H9 (cell line): ENCODE measurements at regions not wholly inside any gene's neighbourhood (a gene's known extent, or its start where the extent isn't known, plus 50 kb on each side); places are given as distances from the start of the nearest gene placed in this dataset.

ENCODE experiments used
- DNase-seq: peaks from one replicate; pipeline ENCODE4 v3.0.0-alpha.2; 2017
- H2AFZ ChIP-seq: one replicate; pipeline ENCODE4 v1.6.1; 2013; ENCODE audit warnings: mild to moderate bottlenecking, low read length, control low read depth, moderate library complexity
- H2AK5ac ChIP-seq: 2 replicates; pipeline ENCODE4 v1.6.1; 2013; ENCODE audit warnings: low read length, control low read depth, mixed read lengths; ENCODE audit not compliant: insufficient read length
- H2BK120ac ChIP-seq: one replicate; pipeline ENCODE4 v1.6.1; 2013; ENCODE audit warnings: low read depth, mild to moderate bottlenecking, low read length, control low read depth, inconsistent platforms; ENCODE audit not compliant: poor library complexity, severe bottlenecking
- H2BK12ac ChIP-seq: 2 replicates; pipeline ENCODE4 v1.6.1; 2013; ENCODE audit warnings: low read length, control low read depth, mixed read lengths, low read depth; ENCODE audit not compliant: insufficient read length
- H2BK15ac ChIP-seq: 2 replicates; pipeline ENCODE4 v1.6.1; 2013; ENCODE audit warnings: low read depth, low read length, control low read depth
- H2BK20ac ChIP-seq: one replicate; pipeline ENCODE4 v1.6.1; 2013; ENCODE audit warnings: low read depth, mild to moderate bottlenecking, low read length, control low read depth, inconsistent platforms; ENCODE audit not compliant: poor library complexity, severe bottlenecking
- H2BK5ac ChIP-seq: 2 replicates; pipeline ENCODE4 v1.6.1; 2013; ENCODE audit warnings: low read length, control low read depth, mixed read lengths; ENCODE audit not compliant: insufficient read length
- H3K14ac ChIP-seq: 2 replicates; pipeline ENCODE4 v1.6.1; 2013; ENCODE audit warnings: low read length, control low read depth; ENCODE audit not compliant: insufficient read depth
- H3K18ac ChIP-seq: 2 replicates; pipeline ENCODE4 v1.6.1; 2013; ENCODE audit warnings: low read depth, mild to moderate bottlenecking, mixed read lengths, low read length, control low read depth; ENCODE audit not compliant: insufficient read length
- H3K23ac ChIP-seq: 2 replicates; pipeline ENCODE4 v1.6.1; 2013; ENCODE audit warnings: low read length, control low read depth, mixed read lengths, low read depth; ENCODE audit not compliant: insufficient read length
- H3K23me2 ChIP-seq: 2 replicates; pipeline ENCODE4 v1.6.1; 2013; ENCODE audit warnings: low read depth, mild to moderate bottlenecking, mixed read lengths, low read length, control low read depth; ENCODE audit not compliant: insufficient read length, poor library complexity, severe bottlenecking
- H3K27ac ChIP-seq: 2 replicates; pipeline ENCODE4 v1.5.1; 2013; ENCODE audit warnings: low read length, control low read depth, mixed read lengths, low read depth; ENCODE audit not compliant: insufficient read length
- H3K27me3 ChIP-seq: 2 replicates; pipeline ENCODE4 v1.6.1; 2013; ENCODE audit warnings: low read length, control low read depth, inconsistent platforms; ENCODE audit not compliant: insufficient read depth
- H3K4ac ChIP-seq: 2 replicates; pipeline ENCODE4 v1.6.1; 2013; ENCODE audit warnings: low read depth, mild to moderate bottlenecking, control low read depth, inconsistent platforms, low read length, moderate library complexity
- H3K4me1 ChIP-seq: 2 replicates; pipeline ENCODE4 v1.6.1; 2013; ENCODE audit warnings: low read length, control low read depth, inconsistent platforms; ENCODE audit not compliant: insufficient read depth
- H3K4me2 ChIP-seq: 2 replicates; pipeline ENCODE4 v1.6.1; 2013; ENCODE audit warnings: low read length, control low read depth, mixed read lengths; ENCODE audit not compliant: insufficient read length, insufficient read depth
- H3K56ac ChIP-seq: 2 replicates; pipeline ENCODE4 v1.6.1; 2013; ENCODE audit warnings: low read depth, mild to moderate bottlenecking, mixed read lengths, low read length, control low read depth; ENCODE audit not compliant: insufficient read length
- H3K79me1 ChIP-seq: 2 replicates; pipeline ENCODE4 v1.6.1; 2013; ENCODE audit warnings: low read depth, mild to moderate bottlenecking, moderate library complexity, low read length, control low read depth, inconsistent platforms; ENCODE audit not compliant: insufficient read depth, poor library complexity, severe bottlenecking
- H3K79me2 ChIP-seq: 2 replicates; pipeline ENCODE4 v1.6.1; 2013; ENCODE audit warnings: low read length, control low read depth, inconsistent platforms; ENCODE audit not compliant: insufficient read depth
- H3K9ac ChIP-seq: 2 replicates; pipeline ENCODE4 v1.6.1; 2013; ENCODE audit warnings: low read length, control low read depth, mixed read lengths; ENCODE audit not compliant: insufficient read length; ENCODE audit errors: extremely low read depth
- H3K9me3 ChIP-seq: one replicate; pipeline ENCODE4 v1.6.1; 2013; ENCODE audit warnings: low read depth, low read length, inconsistent platforms; ENCODE audit not compliant: control insufficient read depth
- H3T11ph ChIP-seq: one replicate; pipeline ENCODE4 v1.6.1; 2013; ENCODE audit warnings: mild to moderate bottlenecking, low read length, control low read depth, inconsistent platforms
- H4K20me1 ChIP-seq: one replicate; pipeline ENCODE4 v1.6.1; 2013; ENCODE audit not compliant: control insufficient read depth, insufficient read length, insufficient read depth
- H4K5ac ChIP-seq: 2 replicates; pipeline ENCODE4 v1.6.1; 2013; ENCODE audit warnings: low read depth, mild to moderate bottlenecking, mixed read lengths, low read length, control low read depth; ENCODE audit not compliant: insufficient read length
- H4K8ac ChIP-seq: replicated peaks from 2 replicates; pipeline ENCODE4 v1.6.1; 2013; ENCODE audit warnings: low read length, control low read depth, mixed read lengths, low read depth; ENCODE audit not compliant: insufficient read length
- H4K91ac ChIP-seq: 2 replicates; pipeline ENCODE4 v1.6.1; 2013; ENCODE audit warnings: low read depth, mild to moderate bottlenecking, moderate library complexity, mixed read lengths, low read length, control low read depth; ENCODE audit not compliant: insufficient read length
- H3K27ac Mint-ChIP-seq, 3 experiments: 2 replicates in 2 of 3; 3 replicates in 1 of 3; pipeline ENCODE4 v1.8.0; 2020 to 2021; ENCODE audit warnings: mixed read lengths in 3 of 3, mild to moderate bottlenecking in 1 of 3, moderate library complexity in 1 of 3
- H3K27me3 Mint-ChIP-seq: 2 replicates; pipeline ENCODE4 v1.8.0; 2021; ENCODE audit warnings: low read depth, mild to moderate bottlenecking, moderate library complexity, mixed read lengths
- H3K36me3 Mint-ChIP-seq, 3 experiments: 2 replicates in 2 of 3; 3 replicates in 1 of 3; pipeline ENCODE4 v1.8.0; 2020 to 2021; ENCODE audit warnings: low read depth in 3 of 3, mixed read lengths in 3 of 3; ENCODE audit not compliant: insufficient read depth in 1 of 3
- H3K4me1 Mint-ChIP-seq, 2 experiments: 2 replicates each; pipeline ENCODE4 v1.8.0; 2020; ENCODE audit warnings: mixed read lengths in 2 of 2
- H3K4me3 Mint-ChIP-seq, 2 experiments: 2 replicates in 1 of 2; 3 replicates in 1 of 2; pipeline ENCODE4 v1.8.0; 2020 to 2021; ENCODE audit warnings: mild to moderate bottlenecking in 2 of 2, mixed read lengths in 2 of 2, moderate library complexity in 1 of 2
- H3K9me3 Mint-ChIP-seq, 2 experiments: 2 replicates in 1 of 2; 3 replicates in 1 of 2; pipeline ENCODE4 v1.8.0; 2020; ENCODE audit warnings: mild to moderate bottlenecking in 2 of 2, mixed read lengths in 2 of 2, moderate library complexity in 1 of 2
- CTCF ChIP-seq: fragments of 200-600 bp; sonication (generic); conservative IDR thresholded peaks from 3 replicates; pipeline ENCODE4 v1.8.0; 2021; ENCODE audit warnings: antibody characterized with exemption, mild to moderate bottlenecking
- whole genome bisulfite sequencing: extraction: QIAGEN DNeasy Blood & Tissue Kit; methylation state at CpG from one replicate; pipeline ENCODE4 v1.1.7; 2013; ENCODE audit warnings: missing lambda C conversion rate, low lambda C conversion rate, mixed read lengths; ENCODE audit not compliant: insufficient read length; ENCODE audit errors: extremely low coverage; 5-methylcytosine and 5-hydroxymethylcytosine counted together

- no peak overlapping the region for H2AFZ ChIP-seq
- no peak overlapping the region for H4K8ac ChIP-seq
- TF ChIP-seq CTCF: no peak
- H3K9ac ChIP-seq: no peak overlapping the region
- Mint-ChIP-seq H3K27ac (no peak overlapping the region), H3K4me3 (no peak overlapping the region), H3K36me3 (no peaks in the 10 kb centered on the region), H3K27me3 (no peaks in the 10 kb centered on the region), H3K4me1 (peaks cover 0 to 9% of the 10 kb centered on the region in 2 experiments; a peak in 2 of 4 replicates), H3K9me3 (no peaks in the 10 kb centered on the region)
- H2BK15ac ChIP-seq: no peak overlapping the region
- H3K4me2 ChIP-seq: no peak overlapping the region
- no peak overlapping the region for H3T11ph ChIP-seq
- no peaks in the 10 kb centered on the region for H3K79me2 ChIP-seq
- no peak overlapping the region for H2AK5ac ChIP-seq
- no peak overlapping the region for H2BK5ac ChIP-seq
- H3K23me2 ChIP-seq: no peaks in the 10 kb centered on the region
- no peak overlapping the region for H3K4ac ChIP-seq
- H2BK120ac ChIP-seq: no peak overlapping the region
- H3K18ac ChIP-seq: no peak overlapping the region
- no peaks in the 10 kb centered on the region for H3K9me3 ChIP-seq
- WGBS: no CpG with 5 or more reads among the region's 1 CpG
- H4K20me1 ChIP-seq: no peaks in the 10 kb centered on the region
- no peak overlapping the region for H4K91ac ChIP-seq
- H2BK20ac ChIP-seq: no peak overlapping the region
- no peaks in the 10 kb centered on the region for H3K4me1 ChIP-seq
- H3K23ac ChIP-seq: no peak overlapping the region
- no peak overlapping the region for H2BK12ac ChIP-seq
- DNase-seq: no peak
- no peak overlapping the region for H4K5ac ChIP-seq
- H3K27ac ChIP-seq: no peak overlapping the region
- H3K14ac ChIP-seq: no peak overlapping the region
- H3K79me1 ChIP-seq: no peaks in the 10 kb centered on the region
- no peaks in the 10 kb centered on the region for H3K27me3 ChIP-seq
- no peak overlapping the region for H3K56ac ChIP-seq
Measured at GRCh38 chr3:94453864-94454263, 391.0 kb downstream of the NSUN3 start.
